ENCODE measurements at regions not wholly inside any gene's neighbourhood (a gene's known extent, or its start where the extent isn't known, plus 50 kb on each side); places are given as distances from the start of the nearest gene placed in this dataset.

GRCh38 chr10:109306698-109307097 lies 616.6 kb downstream of the XPNPEP1 start:
- FAIRE-seq, result no peak
- no peak for TF ChIP-seq POLR2A (IDR thresholded peaks at IDR 0.05; ENCODE audit: low read depth, low read length)
- TF ChIP-seq SPI1 (IDR thresholded peaks at IDR 0.05; ENCODE audit: low read depth, low read length), result no peak
- TF ChIP-seq TAF1 (IDR thresholded peaks at IDR 0.05; ENCODE audit: low read depth, low read length), result no peak
- TF ChIP-seq POLR2AphosphoS5 (IDR thresholded peaks at IDR 0.05; ENCODE audit: low read depth, low read length), result no peak
- DNase-seq (ENCODE audit: insufficient read length, low spot score), result no peak

- TF ChIP-seq POLR2A (IDR thresholded peaks at IDR 0.05; ENCODE audit: low read depth, low read length) (no peak), SPI1 (IDR thresholded peaks at IDR 0.05; ENCODE audit: low read depth, low read length) (no peak), POLR2AphosphoS5 (IDR thresholded peaks at IDR 0.05; ENCODE audit: low read depth, low read length) (no peak), TAF1 (IDR thresholded peaks at IDR 0.05; ENCODE audit: low read depth, low read length) (no peak), POU2F2 (IDR thresholded peaks at IDR 0.05; ENCODE audit: low read depth, low read length) (no peak), PAX5 (IDR thresholded peaks at IDR 0.05; ENCODE audit: insufficient read depth, low read length, severe bottlenecking) (no peak)
- DNase-seq (ENCODE audit: insufficient read length, low spot score), result no peak
- no peak for FAIRE-seq
These were observed 635.5 kb downstream of the XPNPEP1 start for GRCh38 chr10:109287858-109288257.

GRCh38 chr10:109282510-109282909 lies 640.8 kb downstream of the XPNPEP1 start:
- FAIRE-seq (no peak), DNase-seq (ENCODE audit: insufficient read length, low spot score) (no peak)

GRCh38 chr10:109281347-109281746 lies 642.0 kb downstream of the XPNPEP1 start:
- DNase-seq (ENCODE audit: insufficient read length, low spot score) (no peak), FAIRE-seq (no peak)
- TF ChIP-seq POLR2A (IDR thresholded peaks at IDR 0.05; ENCODE audit: low read depth, low read length) (no peak), TAF1 (IDR thresholded peaks at IDR 0.05; ENCODE audit: low read depth, low read length) (no peak), PAX5 (IDR thresholded peaks at IDR 0.05; ENCODE audit: insufficient read depth, low read length, severe bottlenecking) (no peak), SPI1 (IDR thresholded peaks at IDR 0.05; ENCODE audit: low read depth, low read length) (no peak), POU2F2 (IDR thresholded peaks at IDR 0.05; ENCODE audit: low read depth, low read length) (no peak), POLR2AphosphoS5 (IDR thresholded peaks at IDR 0.05; ENCODE audit: low read depth, low read length) (no peak)

More at GRCh38 chr10:109282510-109282909, 640.8 kb downstream of the XPNPEP1 start:
- TF ChIP-seq POLR2AphosphoS5 (IDR thresholded peaks at IDR 0.05; ENCODE audit: low read depth, low read length) (no peak), PAX5 (IDR thresholded peaks at IDR 0.05; ENCODE audit: insufficient read depth, low read length, severe bottlenecking) (no peak), POU2F2 (IDR thresholded peaks at IDR 0.05; ENCODE audit: low read depth, low read length) (no peak), TAF1 (IDR thresholded peaks at IDR 0.05; ENCODE audit: low read depth, low read length) (no peak), POLR2A (IDR thresholded peaks at IDR 0.05; ENCODE audit: low read depth, low read length) (no peak), SPI1 (IDR thresholded peaks at IDR 0.05; ENCODE audit: low read depth, low read length) (no peak)

GRCh38 chr10:109280837-109281236 lies 642.5 kb downstream of the XPNPEP1 start:
- no peak for DNase-seq (ENCODE audit: insufficient read length, low spot score)
- TF ChIP-seq POLR2AphosphoS5 (IDR thresholded peaks at IDR 0.05; ENCODE audit: low read depth, low read length), result no peak
- TF ChIP-seq TAF1 (IDR thresholded peaks at IDR 0.05; ENCODE audit: low read depth, low read length), result no peak
- no peak for TF ChIP-seq SPI1 (IDR thresholded peaks at IDR 0.05; ENCODE audit: low read depth, low read length)
- no peak for TF ChIP-seq POLR2A (IDR thresholded peaks at IDR 0.05; ENCODE audit: low read depth, low read length)
- no peak for TF ChIP-seq PAX5 (IDR thresholded peaks at IDR 0.05; ENCODE audit: insufficient read depth, low read length, severe bottlenecking)
- no peak for TF ChIP-seq POU2F2 (IDR thresholded peaks at IDR 0.05; ENCODE audit: low read depth, low read length)
- FAIRE-seq, result no peak

- DNase-seq (ENCODE audit: insufficient read length, low spot score) (no peak), FAIRE-seq (no peak)
- TF ChIP-seq POLR2AphosphoS5 (IDR thresholded peaks at IDR 0.05; ENCODE audit: low read depth, low read length), result no peak
- TF ChIP-seq TAF1 (IDR thresholded peaks at IDR 0.05; ENCODE audit: low read depth, low read length), result no peak
- no peak for TF ChIP-seq SPI1 (IDR thresholded peaks at IDR 0.05; ENCODE audit: low read depth, low read length)
- TF ChIP-seq POLR2A (IDR thresholded peaks at IDR 0.05; ENCODE audit: low read depth, low read length), result no peak
- no peak for TF ChIP-seq PAX5 (IDR thresholded peaks at IDR 0.05; ENCODE audit: insufficient read depth, low read length, severe bottlenecking)
- TF ChIP-seq POU2F2 (IDR thresholded peaks at IDR 0.05; ENCODE audit: low read depth, low read length), result no peak
These were observed 645.9 kb downstream of the XPNPEP1 start for GRCh38 chr10:109277456-109277855.

GRCh38 chr10:109275960-109276359 lies 647.4 kb downstream of the XPNPEP1 start:
- TF ChIP-seq POLR2AphosphoS5 (IDR thresholded peaks at IDR 0.05; ENCODE audit: low read depth, low read length) (no peak), SPI1 (IDR thresholded peaks at IDR 0.05; ENCODE audit: low read depth, low read length) (no peak), POU2F2 (IDR thresholded peaks at IDR 0.05; ENCODE audit: low read depth, low read length) (no peak), POLR2A (IDR thresholded peaks at IDR 0.05; ENCODE audit: low read depth, low read length) (no peak), PAX5 (IDR thresholded peaks at IDR 0.05; ENCODE audit: insufficient read depth, low read length, severe bottlenecking) (no peak), TAF1 (IDR thresholded peaks at IDR 0.05; ENCODE audit: low read depth, low read length) (no peak)
- no peak for FAIRE-seq

GRCh38 chr10:109274681-109275080 lies 648.6 kb downstream of the XPNPEP1 start:
- FAIRE-seq (no peak), DNase-seq (ENCODE audit: insufficient read length, low spot score) (no peak)
- TF ChIP-seq POLR2AphosphoS5 (IDR thresholded peaks at IDR 0.05; ENCODE audit: low read depth, low read length) (no peak), SPI1 (IDR thresholded peaks at IDR 0.05; ENCODE audit: low read depth, low read length) (no peak), PAX5 (IDR thresholded peaks at IDR 0.05; ENCODE audit: insufficient read depth, low read length, severe bottlenecking) (no peak), TAF1 (IDR thresholded peaks at IDR 0.05; ENCODE audit: low read depth, low read length) (no peak), POLR2A (IDR thresholded peaks at IDR 0.05; ENCODE audit: low read depth, low read length) (no peak), POU2F2 (IDR thresholded peaks at IDR 0.05; ENCODE audit: low read depth, low read length) (no peak)

More at GRCh38 chr10:109275960-109276359, 647.4 kb downstream of the XPNPEP1 start:
- no peak for DNase-seq (ENCODE audit: insufficient read length, low spot score)

GRCh38 chr10:109270173-109270572 lies 653.1 kb downstream of the XPNPEP1 start:
- no peak for FAIRE-seq
- no peak for DNase-seq (ENCODE audit: insufficient read length, low spot score)
- TF ChIP-seq POLR2AphosphoS5 (IDR thresholded peaks at IDR 0.05; ENCODE audit: low read depth, low read length), result no peak
- TF ChIP-seq POU2F2 (IDR thresholded peaks at IDR 0.05; ENCODE audit: low read depth, low read length), result no peak
- no peak for TF ChIP-seq PAX5 (IDR thresholded peaks at IDR 0.05; ENCODE audit: insufficient read depth, low read length, severe bottlenecking)
- no peak for TF ChIP-seq POLR2A (IDR thresholded peaks at IDR 0.05; ENCODE audit: low read depth, low read length)
- no peak for TF ChIP-seq TAF1 (IDR thresholded peaks at IDR 0.05; ENCODE audit: low read depth, low read length)

GRCh38 chr10:109264004-109264403 lies 659.3 kb downstream of the XPNPEP1 start:
- no peak for FAIRE-seq
- TF ChIP-seq POLR2A (IDR thresholded peaks at IDR 0.05; ENCODE audit: low read depth, low read length) (no peak), PAX5 (IDR thresholded peaks at IDR 0.05; ENCODE audit: insufficient read depth, low read length, severe bottlenecking) (no peak), POU2F2 (IDR thresholded peaks at IDR 0.05; ENCODE audit: low read depth, low read length) (no peak), TAF1 (IDR thresholded peaks at IDR 0.05; ENCODE audit: low read depth, low read length) (no peak), POLR2AphosphoS5 (IDR thresholded peaks at IDR 0.05; ENCODE audit: low read depth, low read length) (no peak)
- no peak for DNase-seq (ENCODE audit: insufficient read length, low spot score)
